ENCODE measurements at regions not wholly inside any gene's neighbourhood (a gene's known extent, or its start where the extent isn't known, plus 50 kb on each side); places are given as distances from the start of the nearest gene placed in this dataset.

DNA sequence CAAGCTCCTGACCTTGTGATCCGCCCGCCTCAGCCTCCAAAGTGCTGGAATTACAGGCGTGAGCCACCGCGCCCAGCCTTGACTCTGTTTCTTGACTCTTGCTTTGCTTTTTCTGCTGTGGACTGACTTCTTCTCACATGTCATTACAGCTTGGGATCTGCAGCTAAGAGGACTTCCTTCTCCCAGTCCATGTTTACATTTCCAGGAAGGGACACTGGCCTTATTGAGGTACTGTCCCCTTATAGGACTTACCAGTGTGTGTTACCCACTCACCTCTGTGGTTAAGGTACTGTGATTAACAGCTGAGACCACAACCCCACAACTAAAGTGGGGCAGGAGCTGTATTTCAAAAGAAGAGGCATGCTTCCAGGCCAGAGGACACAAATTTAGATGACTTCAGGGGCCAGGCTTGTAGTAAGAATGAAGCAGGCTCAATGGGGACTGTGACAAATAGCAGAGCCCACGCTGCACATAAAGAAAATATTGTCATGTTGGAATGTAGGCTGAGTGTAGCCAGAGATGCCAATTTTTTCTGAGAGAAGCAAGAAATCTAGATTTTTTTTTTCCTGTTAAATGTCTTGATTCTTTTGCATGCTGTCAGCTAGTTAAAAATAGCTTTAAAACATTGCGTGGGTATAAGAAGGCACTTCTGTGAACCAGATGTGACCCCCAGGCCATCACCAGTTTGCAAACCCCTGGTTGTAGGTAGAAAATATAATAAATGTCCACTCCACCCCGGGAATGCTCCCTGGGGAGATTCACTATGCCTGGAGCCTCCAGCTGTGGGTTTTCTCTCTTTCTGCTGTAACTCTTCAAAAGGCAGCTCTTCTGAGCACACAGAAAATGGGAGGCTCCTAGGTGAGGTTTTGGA is 75.0 kb downstream of the PTPDC1 start:
- TF ChIP-seq, protein P1, sequence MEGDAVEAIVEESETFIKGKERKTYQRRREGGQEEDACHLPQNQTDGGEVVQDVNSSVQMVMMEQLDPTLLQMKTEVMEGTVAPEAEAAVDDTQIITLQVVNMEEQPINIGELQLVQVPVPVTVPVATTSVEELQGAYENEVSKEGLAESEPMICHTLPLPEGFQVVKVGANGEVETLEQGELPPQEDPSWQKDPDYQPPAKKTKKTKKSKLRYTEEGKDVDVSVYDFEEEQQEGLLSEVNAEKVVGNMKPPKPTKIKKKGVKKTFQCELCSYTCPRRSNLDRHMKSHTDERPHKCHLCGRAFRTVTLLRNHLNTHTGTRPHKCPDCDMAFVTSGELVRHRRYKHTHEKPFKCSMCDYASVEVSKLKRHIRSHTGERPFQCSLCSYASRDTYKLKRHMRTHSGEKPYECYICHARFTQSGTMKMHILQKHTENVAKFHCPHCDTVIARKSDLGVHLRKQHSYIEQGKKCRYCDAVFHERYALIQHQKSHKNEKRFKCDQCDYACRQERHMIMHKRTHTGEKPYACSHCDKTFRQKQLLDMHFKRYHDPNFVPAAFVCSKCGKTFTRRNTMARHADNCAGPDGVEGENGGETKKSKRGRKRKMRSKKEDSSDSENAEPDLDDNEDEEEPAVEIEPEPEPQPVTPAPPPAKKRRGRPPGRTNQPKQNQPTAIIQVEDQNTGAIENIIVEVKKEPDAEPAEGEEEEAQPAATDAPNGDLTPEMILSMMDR (IDR thresholded peaks at IDR 0.05; ENCODE audit: extremely low read depth, missing control alignments) = no peak
- no peak for DNase-seq (ENCODE audit: low spot score)

DNA sequence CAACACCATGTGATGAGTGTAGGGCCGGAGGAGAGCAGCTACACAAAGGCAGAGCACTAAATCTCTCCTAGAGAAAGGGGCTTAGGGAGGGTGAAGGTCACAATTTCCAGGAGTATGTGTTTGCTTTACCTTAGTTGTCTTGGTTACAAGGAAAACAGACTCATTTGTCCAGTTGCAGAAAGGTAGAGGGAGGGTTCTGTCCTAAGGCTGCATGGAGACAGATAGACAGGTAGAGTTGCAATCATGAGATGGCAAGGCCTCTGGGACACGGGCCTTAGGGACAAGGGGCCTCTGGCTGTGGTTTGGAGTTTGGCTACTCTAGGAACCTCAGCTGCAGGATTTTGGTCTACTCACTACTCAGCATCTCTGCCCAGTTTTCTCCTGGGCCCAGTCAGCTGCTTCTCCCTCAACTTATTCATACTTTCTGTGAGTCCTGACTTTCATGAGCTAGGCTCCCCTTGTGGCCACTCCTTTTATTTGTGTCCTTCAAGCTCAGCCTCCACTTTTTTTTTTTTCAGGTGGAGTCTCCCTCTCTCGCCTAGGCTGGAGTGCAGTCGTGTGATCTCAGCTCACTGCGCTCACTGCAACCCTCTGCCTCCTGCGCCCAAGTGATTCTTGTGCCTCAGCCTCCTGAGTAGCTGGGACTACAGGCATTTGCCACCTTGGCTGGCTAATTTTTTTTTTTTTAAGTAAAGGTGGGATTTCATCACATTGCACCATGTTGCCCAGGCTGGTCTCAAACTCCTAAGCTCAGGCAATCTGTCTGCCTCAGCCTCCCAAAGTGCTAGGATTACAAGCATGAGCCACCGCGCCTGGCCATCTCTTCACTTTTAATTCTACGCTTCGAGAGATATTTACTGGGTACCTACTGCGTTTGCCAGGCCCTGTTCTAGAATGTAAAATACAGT is 76.6 kb downstream of the PTPDC1 start:
- TF ChIP-seq, protein P1 (IDR thresholded peaks at IDR 0.05; ENCODE audit: extremely low read depth, missing control alignments) = no peak
- no peak for DNase-seq (ENCODE audit: low spot score)

DNA sequence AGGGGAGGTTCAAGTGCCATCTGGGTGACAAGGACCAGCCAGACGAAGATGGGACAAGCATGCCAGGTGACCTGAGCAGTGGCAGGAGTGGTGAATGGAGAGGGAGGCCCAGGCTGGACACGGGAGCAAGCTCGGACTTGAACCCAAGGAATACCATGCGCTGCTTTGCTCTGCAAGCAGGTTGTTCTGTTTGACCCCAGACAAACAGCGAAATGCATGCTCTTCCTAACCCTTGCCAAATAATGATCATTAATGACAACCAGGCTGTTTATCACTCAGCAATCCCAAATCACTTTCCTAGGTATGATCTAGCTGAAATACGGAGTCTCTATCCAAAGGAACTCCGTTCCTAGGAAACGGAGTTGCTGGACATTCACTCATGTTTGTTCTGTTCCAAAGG is 77.4 kb downstream of the PTPDC1 start:
- DNase-seq (ENCODE audit: low spot score) = no peak
- TF ChIP-seq, protein P1 (IDR thresholded peaks at IDR 0.05; ENCODE audit: extremely low read depth, missing control alignments) = no peak

DNA sequence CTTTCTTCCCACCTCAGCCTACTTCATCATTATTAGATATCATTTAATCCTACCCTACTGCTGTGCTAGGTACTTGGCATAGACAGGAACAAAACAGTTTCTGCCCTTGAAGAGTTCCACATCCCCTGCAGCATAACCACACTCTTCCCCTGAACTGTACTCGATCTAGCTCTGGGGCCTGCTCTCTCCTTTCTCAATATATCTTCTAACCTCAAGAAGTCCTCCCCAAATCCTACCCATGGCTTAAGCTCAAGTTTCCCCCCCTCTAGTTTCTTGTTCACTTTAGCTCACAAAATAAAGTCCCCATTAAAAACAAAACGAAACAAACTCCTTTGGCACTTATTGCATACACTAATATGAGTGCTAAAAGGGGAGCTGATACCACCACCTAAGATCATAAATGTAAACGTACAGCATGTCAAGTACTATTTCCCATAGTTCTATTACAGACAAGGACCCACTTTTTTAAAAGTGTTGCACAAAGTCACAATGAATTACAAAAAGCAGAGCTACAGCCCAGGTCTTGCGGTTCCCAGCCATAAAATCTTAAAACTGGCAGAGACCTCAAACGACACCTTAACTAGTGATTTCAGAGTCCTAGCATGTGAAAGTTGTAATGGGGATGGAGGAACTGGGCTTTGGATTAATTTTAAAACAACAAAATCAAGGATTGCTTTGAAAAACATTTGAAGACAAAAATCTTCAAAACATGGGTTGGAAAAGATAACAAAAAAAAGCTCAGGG is 80.7 kb downstream of the PTPDC1 start:
- TF ChIP-seq, protein P1 (IDR thresholded peaks at IDR 0.05; ENCODE audit: extremely low read depth, missing control alignments) = no peak
- no peak for DNase-seq (ENCODE audit: low spot score)

DNA sequence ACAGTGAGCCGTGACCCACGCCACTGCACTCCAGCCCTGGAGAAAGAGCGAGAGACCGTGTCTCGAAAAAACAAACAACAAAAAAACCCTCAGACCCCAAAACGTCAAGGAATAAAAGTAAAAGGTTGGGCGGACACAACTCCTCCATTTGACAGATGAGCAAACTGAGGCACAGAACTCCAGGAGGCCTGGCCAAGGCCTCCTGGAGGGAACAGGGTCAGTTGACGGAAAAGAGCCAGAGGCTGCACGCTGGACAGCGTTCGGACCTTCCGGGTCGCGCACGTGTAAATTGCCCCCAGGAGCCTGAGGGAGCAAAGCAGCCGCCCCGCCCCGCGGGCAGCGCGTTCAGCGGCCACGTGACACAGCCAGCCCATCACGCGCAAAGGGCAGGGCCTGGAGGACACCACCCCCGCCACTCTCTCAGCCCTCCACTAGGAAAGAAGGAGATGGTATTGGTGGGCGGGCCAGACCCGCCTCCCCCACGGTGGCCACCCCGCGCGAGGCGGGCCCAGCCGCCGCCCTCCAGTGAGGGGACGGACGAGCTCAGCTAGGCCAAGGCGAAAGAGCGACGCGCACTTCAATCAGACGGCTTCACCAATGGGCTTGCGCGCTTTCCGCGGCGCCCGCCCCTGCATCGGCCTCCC is 81.5 kb downstream of the PTPDC1 start:
- DNase-seq (ENCODE audit: low spot score) = peak; percentile 98
- TF ChIP-seq, protein P1 (IDR thresholded peaks at IDR 0.05; ENCODE audit: extremely low read depth, missing control alignments) = no peak

DNA sequence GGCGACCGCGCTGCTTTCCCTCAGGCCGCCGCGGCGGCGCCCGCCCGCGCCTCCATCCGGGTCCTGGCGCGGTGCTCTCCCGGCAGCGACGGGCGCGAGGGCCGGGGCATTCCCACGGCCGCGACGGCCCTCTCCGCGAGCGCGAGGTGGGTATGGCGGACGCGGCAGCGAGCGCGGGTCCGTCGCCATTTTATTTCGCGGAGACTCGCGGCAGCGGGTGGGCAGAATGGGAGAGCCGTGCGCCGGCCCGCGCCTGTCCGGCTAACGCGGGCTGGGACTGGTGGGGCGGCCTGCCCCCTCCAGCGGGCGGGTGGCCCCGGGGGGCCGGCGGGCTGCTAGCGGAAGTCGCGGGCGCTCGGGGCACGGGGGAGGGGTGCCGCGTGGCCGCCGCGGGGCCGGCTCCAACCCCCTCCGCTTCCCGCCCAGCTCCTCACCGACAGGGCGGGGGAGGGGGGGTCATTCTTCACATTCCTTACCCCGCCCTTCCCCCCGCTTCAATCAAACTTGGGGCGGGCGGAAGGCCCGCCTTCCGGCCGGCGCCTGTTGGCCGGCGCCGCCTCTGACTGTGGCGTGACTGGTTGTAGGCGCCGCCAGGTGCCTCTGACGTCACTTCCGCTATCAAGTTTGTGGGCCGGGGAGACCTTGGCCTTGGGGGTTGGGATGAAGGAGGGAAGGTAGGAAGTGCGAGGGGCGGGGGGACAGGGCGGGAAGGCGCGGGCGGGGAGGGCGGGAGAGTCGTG is 82.1 kb downstream of the PTPDC1 start:
- peak; percentile 94 for DNase-seq (ENCODE audit: low spot score)
- TF ChIP-seq, protein P1 (IDR thresholded peaks at IDR 0.05; ENCODE audit: extremely low read depth, missing control alignments) = no peak
